ENCODE measurements at regions not wholly inside any gene's neighbourhood (a gene's known extent, or its start where the extent isn't known, plus 50 kb on each side); places are given as distances from the start of the nearest gene placed in this dataset.

- DNase-seq, result no peak
These were observed 51.8 kb upstream of the MYCBP2 start for GRCh38 chr13:77378662-77379061.

- no peak for DNase-seq
These were observed 50.1 kb upstream of the MYCBP2 start for GRCh38 chr13:77377016-77377415.

Data from midbrain (tissue), 1 donor.